BE2C (cell line): ENCODE measurements at regions not wholly inside any gene's neighbourhood (a gene's known extent, or its start where the extent isn't known, plus 50 kb on each side); places are given as distances from the start of the nearest gene placed in this dataset.
A peak's percentile ranks its signal among the peaks of the same experiment; 100 is the strongest.

Source experiments
- DNase-seq: peaks from one replicate; pipeline ENCODE4 v3.0.0-alpha.2; 2020
- H3K27me3 ChIP-seq: fragments of 250-450 bp; sonication (Bioruptor Pico); 2 replicates; pipeline ENCODE4 v1.5.1; 2020; ENCODE audit warnings: mild to moderate bottlenecking
- H3K36me3 ChIP-seq: fragments of 250-450 bp; sonication (Bioruptor Pico); 2 replicates; pipeline ENCODE4 v1.5.1; 2020; ENCODE audit warnings: mild to moderate bottlenecking
- H3K4me1 ChIP-seq: fragments of 250-450 bp; sonication (Bioruptor Pico); 2 replicates; pipeline ENCODE4 v1.5.1; 2020
- H3K4me3 ChIP-seq: 2 replicates; pipeline ENCODE4 v1.5.1; 2011; ENCODE audit warnings: low read depth, low read length
- H3K9me3 ChIP-seq: fragments of 250-450 bp; sonication (Bioruptor Pico); 2 replicates; pipeline ENCODE4 v1.5.1; 2020
- CTCF ChIP-seq: IDR thresholded peaks from 2 replicates; pipeline ENCODE4 v1.5.1; 2012; ENCODE audit warnings: mild to moderate bottlenecking, low read depth, low read length

GRCh38 chr2:145154731-145155130, 634.8 kb upstream of the ZEB2 start:
- H3K9me3 ChIP-seq = no peaks in the 10 kb centered on the region
- no peak overlapping the region for H3K4me3 ChIP-seq
- H3K4me1 ChIP-seq = no peaks in the 10 kb centered on the region
- DNase-seq = no peak
- no peaks in the 10 kb centered on the region for H3K36me3 ChIP-seq
- no peak for TF ChIP-seq CTCF
- H3K27me3 ChIP-seq = no peaks in the 10 kb centered on the region

DNA sequence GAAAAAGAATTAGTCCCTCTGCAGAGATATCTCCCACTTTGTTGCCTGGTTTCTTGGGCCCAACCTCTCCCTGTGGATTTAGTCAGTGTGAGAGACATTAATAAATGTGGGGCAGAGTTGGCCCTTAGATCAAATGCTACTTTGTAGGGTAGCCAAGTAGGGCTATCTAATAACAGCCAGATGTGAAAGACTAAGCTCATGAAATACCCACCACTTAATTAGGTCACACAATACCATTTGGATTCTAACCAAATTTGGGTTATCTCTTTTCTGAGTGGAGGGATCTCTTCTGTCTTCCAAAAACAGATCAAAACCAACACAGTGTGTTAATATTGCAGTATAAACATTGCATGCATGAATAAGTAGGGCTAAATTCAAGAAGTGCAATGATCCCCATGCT, 626.8 kb upstream of the ZEB2 start:
- H3K4me1 ChIP-seq = no peaks in the 10 kb centered on the region
- H3K4me3 ChIP-seq = no peak overlapping the region
- no peaks in the 10 kb centered on the region for H3K27me3 ChIP-seq
- peak; percentile 3 for DNase-seq
- no peaks in the 10 kb centered on the region for H3K36me3 ChIP-seq
- TF ChIP-seq CTCF = no peak
- H3K9me3 ChIP-seq = no peaks in the 10 kb centered on the region

DNA sequence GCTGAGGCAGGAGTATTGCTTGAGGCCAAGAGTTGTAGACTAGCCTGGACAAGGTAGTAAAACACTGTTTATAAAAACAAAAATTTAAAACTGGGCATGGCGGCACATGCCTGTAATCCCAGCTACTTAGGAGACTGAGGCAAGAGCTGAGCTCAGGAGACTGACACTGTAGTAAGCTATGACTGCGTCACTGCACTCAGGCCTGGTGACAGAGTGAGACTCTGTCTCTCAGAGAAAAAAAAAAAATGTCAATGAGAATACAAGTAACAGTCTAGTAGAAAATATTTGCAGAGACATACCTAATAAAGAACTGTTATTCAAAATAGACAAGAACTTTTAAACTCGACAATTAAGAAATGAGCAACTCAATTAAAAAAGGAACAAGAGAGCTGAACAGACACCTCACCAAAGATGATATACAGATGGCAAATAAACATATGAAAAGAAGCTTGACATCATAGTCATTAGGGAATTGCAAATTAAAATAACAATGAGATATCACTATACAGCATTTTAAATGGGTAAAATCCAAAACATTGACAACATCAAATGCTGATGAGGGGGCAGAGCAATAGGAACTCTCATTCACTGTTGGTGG, 624.3 kb upstream of the ZEB2 start:
- H3K27me3 ChIP-seq = no peaks in the 10 kb centered on the region
- H3K9me3 ChIP-seq = no peaks in the 10 kb centered on the region
- H3K4me1 ChIP-seq = no peaks in the 10 kb centered on the region
- H3K4me3 ChIP-seq = no peak overlapping the region
- DNase-seq = no peak
- H3K36me3 ChIP-seq = no peaks in the 10 kb centered on the region
- TF ChIP-seq CTCF = no peak

GRCh38 chr2:145141981-145142380, 622.1 kb upstream of the ZEB2 start:
- no peaks in the 10 kb centered on the region for H3K9me3 ChIP-seq
- H3K27me3 ChIP-seq = no peaks in the 10 kb centered on the region
- no peak overlapping the region for H3K4me3 ChIP-seq
- H3K4me1 ChIP-seq = no peaks in the 10 kb centered on the region
- H3K36me3 ChIP-seq = no peaks in the 10 kb centered on the region
- no peak for DNase-seq
- TF ChIP-seq CTCF = no peak

DNA sequence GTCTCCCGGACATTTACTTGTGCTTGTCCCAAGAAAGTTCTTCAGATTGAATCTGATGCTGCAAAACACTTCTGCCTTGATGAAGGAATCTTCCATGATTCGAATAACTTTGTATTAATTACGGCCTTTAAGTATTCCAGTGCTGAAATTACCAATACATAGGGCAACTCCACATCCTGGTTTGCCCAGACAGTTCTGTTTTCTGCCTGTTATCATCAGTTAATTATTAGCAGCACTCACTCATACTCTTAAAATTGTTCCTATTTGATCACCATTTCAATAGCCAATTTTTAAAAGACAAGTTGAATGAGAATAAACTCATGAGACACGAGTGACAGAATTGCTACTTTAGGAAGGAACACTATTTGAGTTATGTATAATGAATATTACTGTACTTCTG, 620.7 kb upstream of the ZEB2 start:
- Histone ChIP-seq H3K36me3 (no peaks in the 10 kb centered on the region), H3K4me1 (no peaks in the 10 kb centered on the region), H3K9me3 (no peaks in the 10 kb centered on the region), H3K4me3 (no peak overlapping the region), H3K27me3 (no peaks in the 10 kb centered on the region)
- DNase-seq = no peak
- no peak for TF ChIP-seq CTCF

DNA sequence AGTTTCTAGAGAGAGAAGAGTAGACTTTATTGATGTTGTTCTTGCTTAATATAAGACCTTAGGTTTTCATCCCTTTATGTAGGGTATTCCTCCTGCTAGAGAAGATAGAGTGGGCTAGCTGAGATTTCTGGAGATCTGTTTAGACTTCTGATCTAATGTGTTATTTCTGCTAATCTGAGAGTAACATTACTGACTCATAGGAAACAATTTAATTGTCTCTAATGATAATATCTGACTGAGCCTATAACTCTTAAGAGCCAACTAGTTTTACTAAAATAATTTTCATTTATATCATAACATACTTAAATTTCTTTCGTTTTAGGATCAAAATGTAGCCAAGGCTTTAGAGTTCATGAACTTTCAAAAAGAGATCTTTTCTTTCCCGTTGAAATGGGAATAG, 618.7 kb upstream of the ZEB2 start:
- H3K4me3 ChIP-seq = no peak overlapping the region
- no peaks in the 10 kb centered on the region for H3K36me3 ChIP-seq
- TF ChIP-seq CTCF = no peak
- H3K9me3 ChIP-seq = no peaks in the 10 kb centered on the region
- DNase-seq = no peak
- no peaks in the 10 kb centered on the region for H3K4me1 ChIP-seq
- H3K27me3 ChIP-seq = no peaks in the 10 kb centered on the region
